Cardiac muscle cell (in vitro differentiated cells and primary cell): ENCODE measurements at regions not wholly inside any gene's neighbourhood (a gene's known extent, or its start where the extent isn't known, plus 50 kb on each side); places are given as distances from the start of the nearest gene placed in this dataset.
A peak's percentile ranks its signal among the peaks of the same experiment; 100 is the strongest.

Source experiments
- DNase-seq, 2 donors: peaks; one replicate each; pipeline versions ENCODE4 v3.0.0 to v3.0.0-alpha.2; 2010 to 2017; ENCODE audit warnings: low read depth in 1 of 2, low spot score in 1 of 2
- H3K27ac ChIP-seq: fragments of 200-600 bp; sonication (generic); 2 replicates; pipeline ENCODE4 v1.5.1; 2016
- H3K27me3 ChIP-seq: fragments of 200-600 bp; sonication (generic); 2 replicates; pipeline ENCODE4 v1.6.0; 2016; ENCODE audit warnings: control low read depth
- H3K36me3 ChIP-seq: fragments of 200-600 bp; sonication (generic); 2 replicates; pipeline ENCODE4 v1.5.1; 2016; ENCODE audit warnings: control low read depth
- H3K4me1 ChIP-seq: fragments of 200-600 bp; sonication (generic); 2 replicates; pipeline ENCODE4 v1.8.1; 2017; ENCODE audit warnings: low read depth, mild to moderate bottlenecking, mixed run types
- H3K4me3 ChIP-seq: fragments of 200-600 bp; sonication (generic); 2 replicates; pipeline ENCODE4 v1.5.1; 2016; ENCODE audit warnings: mild to moderate bottlenecking
- H3K9me3 ChIP-seq: fragments of 200-600 bp; sonication (generic); 2 replicates; pipeline ENCODE4 v1.5.1; 2017; ENCODE audit warnings: low read depth, mild to moderate bottlenecking, control low read depth
- CTCF ChIP-seq: IDR thresholded peaks from 2 replicates; pipeline ENCODE4 v1.5.1; 2012; ENCODE audit warnings: low read depth, mild to moderate bottlenecking, low read length

- no peak for DNase-seq
- Histone ChIP-seq H3K4me1 (no peaks in the 10 kb centered on the region), H3K27me3 (no peaks in the 10 kb centered on the region), H3K27ac (no peak overlapping the region), H3K9me3 (no peaks in the 10 kb centered on the region), H3K4me3 (no peak overlapping the region), H3K36me3 (no peaks in the 10 kb centered on the region)
- peak; percentile 23 for TF ChIP-seq CTCF
Observed at GRCh38 chr7:47195641-47196040, 386.3 kb downstream of the TNS3 start.

- Histone ChIP-seq H3K4me1 (no peaks in the 10 kb centered on the region), H3K27ac (no peak overlapping the region), H3K36me3 (no peaks in the 10 kb centered on the region), H3K27me3 (no peaks in the 10 kb centered on the region), H3K9me3 (no peaks in the 10 kb centered on the region), H3K4me3 (no peak overlapping the region)
- no peak for DNase-seq
- TF ChIP-seq CTCF = no peak
Observed at GRCh38 chr7:47194516-47195057, 387.3 kb downstream of the TNS3 start.

GRCh38 chr7:47192978-47193377, 388.9 kb downstream of the TNS3 start:
- DNase-seq = no peak
- TF ChIP-seq CTCF = no peak

GRCh38 chr7:47191876-47192291, 390.0 kb downstream of the TNS3 start:
- no peak for DNase-seq
- Histone ChIP-seq H3K36me3 (no peaks in the 10 kb centered on the region), H3K4me3 (no peak overlapping the region), H3K9me3 (no peaks in the 10 kb centered on the region), H3K4me1 (no peaks in the 10 kb centered on the region), H3K27me3 (no peaks in the 10 kb centered on the region), H3K27ac (no peak overlapping the region)
- no peak for TF ChIP-seq CTCF

More at GRCh38 chr7:47192978-47193377, 388.9 kb downstream of the TNS3 start:
- no peak overlapping the region for H3K27ac ChIP-seq
- H3K4me3 ChIP-seq = no peak overlapping the region
- H3K27me3 ChIP-seq = no peaks in the 10 kb centered on the region
- no peaks in the 10 kb centered on the region for H3K36me3 ChIP-seq
- H3K4me1 ChIP-seq = no peaks in the 10 kb centered on the region
- no peaks in the 10 kb centered on the region for H3K9me3 ChIP-seq

- TF ChIP-seq CTCF = no peak
Observed at GRCh38 chr7:47191316-47191715, 390.6 kb downstream of the TNS3 start.

GRCh38 chr7:47190462-47190861, 391.4 kb downstream of the TNS3 start:
- H3K4me1 ChIP-seq = no peaks in the 10 kb centered on the region
- no peak for DNase-seq

More at GRCh38 chr7:47191316-47191715, 390.6 kb downstream of the TNS3 start:
- Histone ChIP-seq H3K27me3 (no peaks in the 10 kb centered on the region), H3K36me3 (no peaks in the 10 kb centered on the region), H3K4me1 (no peaks in the 10 kb centered on the region), H3K9me3 (no peaks in the 10 kb centered on the region), H3K4me3 (no peak overlapping the region), H3K27ac (no peak overlapping the region)
- no peak for DNase-seq

More at GRCh38 chr7:47190462-47190861, 391.4 kb downstream of the TNS3 start:
- TF ChIP-seq CTCF = no peak
- Histone ChIP-seq H3K27ac (no peak overlapping the region), H3K36me3 (no peaks in the 10 kb centered on the region), H3K4me3 (no peak overlapping the region), H3K27me3 (no peaks in the 10 kb centered on the region), H3K9me3 (no peaks in the 10 kb centered on the region)
